K562 (cell line): ENCODE measurements at regions not wholly inside any gene's neighbourhood (a gene's known extent, or its start where the extent isn't known, plus 50 kb on each side); places are given as distances from the start of the nearest gene placed in this dataset.

Experiments used
- CBX8 ChIP-seq: fragments of 200-600 bp; sonication (generic); IDR thresholded peaks from 2 replicates; pipeline ENCODE4 v1.6.1; 2012; ENCODE audit warnings: borderline replicate concordance, mixed run types, low read depth, mild to moderate bottlenecking, moderate library complexity, mixed read lengths, low read length, control low read depth, inconsistent platforms; ENCODE audit not compliant: poor library complexity, severe bottlenecking; ENCODE audit errors: extremely low read depth
- EZH2 ChIP-seq: IDR thresholded peaks from 2 replicates; pipeline ENCODE4 v1.6.1; 2012; ENCODE audit warnings: low read depth, mild to moderate bottlenecking, inconsistent platforms, low read length, borderline replicate concordance
- HDAC3 ChIP-seq: fragments of 450-650 bp; IDR thresholded peaks from 2 replicates; pipeline ENCODE4 v1.6.1; 2018; ENCODE audit warnings: borderline replicate concordance, mild to moderate bottlenecking, moderate library complexity; ENCODE audit not compliant: partially characterized antibody
- IRF2 ChIP-seq: sonication (generic); formaldehyde crosslinking; IDR thresholded peaks from 2 replicates; pipeline ENCODE4 v1.8.1; 2022; ENCODE audit warnings: mild to moderate bottlenecking, missing genetic modification reagents
- POLR2A ChIP-seq: fragments of 450-650 bp; conservative IDR thresholded peaks from 2 replicates; pipeline ENCODE4 v1.6.1; 2016
- RBM14 ChIP-seq: fragments of 200-400 bp; formaldehyde crosslinking; IDR thresholded peaks from 2 replicates; pipeline ENCODE4 v1.6.1; 2018; ENCODE audit warnings: low read depth, mild to moderate bottlenecking, low read length, moderate library complexity, borderline replicate concordance; ENCODE audit not compliant: insufficient read depth
- SETDB1 ChIP-seq: IDR thresholded peaks from one replicate; pipeline ENCODE4 v1.6.1; 2012; ENCODE audit warnings: low read length, control low read depth, inconsistent platforms
- ZNF121 ChIP-seq: sonication (generic); formaldehyde crosslinking; conservative IDR thresholded peaks from 2 replicates; pipeline ENCODE4 v1.8.0; 2022; ENCODE audit warnings: missing genetic modification reagents
- ZNF274 ChIP-seq: IDR thresholded peaks from 2 replicates; pipeline ENCODE4 v1.6.1; 2011; ENCODE audit warnings: low read depth, mild to moderate bottlenecking, low read length, moderate library complexity, borderline replicate concordance
- TF ChIP-seq, protein P1 (sequence below): fragments of 450-650 bp; IDR thresholded peaks from 2 replicates; pipeline ENCODE4 v1.6.1; 2018; ENCODE audit not compliant: partially characterized antibody
- TF ChIP-seq, protein P2 (sequence below): sonication (generic); formaldehyde crosslinking; IDR thresholded peaks from 2 replicates; pipeline ENCODE4 v1.5.0; 2020; ENCODE audit warnings: missing genetic modification reagents
- TF ChIP-seq, protein P3 (sequence below): sonication (generic); formaldehyde crosslinking; IDR thresholded peaks from 2 replicates; pipeline ENCODE4 v1.8.1; 2023; ENCODE audit warnings: missing genetic modification reagents, mild to moderate bottlenecking, borderline replicate concordance
- TF ChIP-seq, protein P4 (sequence below): fragments of 250-450 bp; sonication (Bioruptor Pico); IDR thresholded peaks from 2 replicates; pipeline ENCODE4 v1.9.0; 2021; ENCODE audit warnings: mild to moderate bottlenecking, inconsistent platforms

DNA sequence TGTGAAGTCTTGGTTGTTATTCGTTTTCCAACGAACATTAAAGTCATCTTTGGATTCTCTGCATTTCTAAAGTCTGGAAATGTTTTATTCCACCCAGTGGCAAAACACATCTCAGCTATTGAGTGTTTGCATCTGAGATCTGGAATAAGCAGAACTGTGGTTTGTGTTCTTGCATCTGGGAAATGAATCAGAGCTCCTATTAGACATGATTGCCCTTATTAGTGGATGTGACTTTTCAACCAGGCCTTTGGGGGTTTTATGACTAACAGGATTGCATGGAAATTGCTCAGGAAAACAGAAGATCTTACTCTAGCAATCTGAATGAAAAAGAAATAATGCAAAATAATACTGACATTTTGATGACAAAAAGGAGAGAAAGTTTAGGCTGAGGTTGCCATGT, 488.8 kb downstream of the IRS2 start:
- TF ChIP-seq, protein P1, sequence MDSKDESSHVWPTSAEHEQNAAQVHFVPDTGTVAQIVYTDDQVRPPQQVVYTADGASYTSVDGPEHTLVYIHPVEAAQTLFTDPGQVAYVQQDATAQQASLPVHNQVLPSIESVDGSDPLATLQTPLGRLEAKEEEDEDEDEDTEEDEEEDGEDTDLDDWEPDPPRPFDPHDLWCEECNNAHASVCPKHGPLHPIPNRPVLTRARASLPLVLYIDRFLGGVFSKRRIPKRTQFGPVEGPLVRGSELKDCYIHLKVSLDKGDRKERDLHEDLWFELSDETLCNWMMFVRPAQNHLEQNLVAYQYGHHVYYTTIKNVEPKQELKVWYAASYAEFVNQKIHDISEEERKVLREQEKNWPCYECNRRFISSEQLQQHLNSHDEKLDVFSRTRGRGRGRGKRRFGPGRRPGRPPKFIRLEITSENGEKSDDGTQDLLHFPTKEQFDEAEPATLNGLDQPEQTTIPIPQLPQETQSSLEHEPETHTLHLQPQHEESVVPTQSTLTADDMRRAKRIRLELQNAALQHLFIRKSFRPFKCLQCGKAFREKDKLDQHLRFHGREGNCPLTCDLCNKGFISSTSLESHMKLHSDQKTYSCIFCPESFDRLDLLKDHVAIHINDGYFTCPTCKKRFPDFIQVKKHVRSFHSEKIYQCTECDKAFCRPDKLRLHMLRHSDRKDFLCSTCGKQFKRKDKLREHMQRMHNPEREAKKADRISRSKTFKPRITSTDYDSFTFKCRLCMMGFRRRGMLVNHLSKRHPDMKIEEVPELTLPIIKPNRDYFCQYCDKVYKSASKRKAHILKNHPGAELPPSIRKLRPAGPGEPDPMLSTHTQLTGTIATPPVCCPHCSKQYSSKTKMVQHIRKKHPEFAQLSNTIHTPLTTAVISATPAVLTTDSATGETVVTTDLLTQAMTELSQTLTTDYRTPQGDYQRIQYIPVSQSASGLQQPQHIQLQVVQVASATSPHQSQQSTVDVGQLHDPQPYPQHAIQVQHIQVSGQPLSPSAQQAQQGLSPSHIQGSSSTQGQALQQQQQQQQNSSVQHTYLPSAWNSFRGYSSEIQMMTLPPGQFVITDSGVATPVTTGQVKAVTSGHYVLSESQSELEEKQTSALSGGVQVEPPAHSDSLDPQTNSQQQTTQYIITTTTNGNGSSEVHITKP = no peak
- TF ChIP-seq SETDB1 = no peak
- no peak for TF ChIP-seq ZNF274
- TF ChIP-seq CBX8 = no peak
- TF ChIP-seq POLR2A = no peak
- TF ChIP-seq, protein P2, sequence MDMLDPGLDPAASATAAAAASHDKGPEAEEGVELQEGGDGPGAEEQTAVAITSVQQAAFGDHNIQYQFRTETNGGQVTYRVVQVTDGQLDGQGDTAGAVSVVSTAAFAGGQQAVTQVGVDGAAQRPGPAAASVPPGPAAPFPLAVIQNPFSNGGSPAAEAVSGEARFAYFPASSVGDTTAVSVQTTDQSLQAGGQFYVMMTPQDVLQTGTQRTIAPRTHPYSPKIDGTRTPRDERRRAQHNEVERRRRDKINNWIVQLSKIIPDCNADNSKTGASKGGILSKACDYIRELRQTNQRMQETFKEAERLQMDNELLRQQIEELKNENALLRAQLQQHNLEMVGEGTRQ (CRISPR knock-in tag) = no peak
- TF ChIP-seq, protein P3, sequence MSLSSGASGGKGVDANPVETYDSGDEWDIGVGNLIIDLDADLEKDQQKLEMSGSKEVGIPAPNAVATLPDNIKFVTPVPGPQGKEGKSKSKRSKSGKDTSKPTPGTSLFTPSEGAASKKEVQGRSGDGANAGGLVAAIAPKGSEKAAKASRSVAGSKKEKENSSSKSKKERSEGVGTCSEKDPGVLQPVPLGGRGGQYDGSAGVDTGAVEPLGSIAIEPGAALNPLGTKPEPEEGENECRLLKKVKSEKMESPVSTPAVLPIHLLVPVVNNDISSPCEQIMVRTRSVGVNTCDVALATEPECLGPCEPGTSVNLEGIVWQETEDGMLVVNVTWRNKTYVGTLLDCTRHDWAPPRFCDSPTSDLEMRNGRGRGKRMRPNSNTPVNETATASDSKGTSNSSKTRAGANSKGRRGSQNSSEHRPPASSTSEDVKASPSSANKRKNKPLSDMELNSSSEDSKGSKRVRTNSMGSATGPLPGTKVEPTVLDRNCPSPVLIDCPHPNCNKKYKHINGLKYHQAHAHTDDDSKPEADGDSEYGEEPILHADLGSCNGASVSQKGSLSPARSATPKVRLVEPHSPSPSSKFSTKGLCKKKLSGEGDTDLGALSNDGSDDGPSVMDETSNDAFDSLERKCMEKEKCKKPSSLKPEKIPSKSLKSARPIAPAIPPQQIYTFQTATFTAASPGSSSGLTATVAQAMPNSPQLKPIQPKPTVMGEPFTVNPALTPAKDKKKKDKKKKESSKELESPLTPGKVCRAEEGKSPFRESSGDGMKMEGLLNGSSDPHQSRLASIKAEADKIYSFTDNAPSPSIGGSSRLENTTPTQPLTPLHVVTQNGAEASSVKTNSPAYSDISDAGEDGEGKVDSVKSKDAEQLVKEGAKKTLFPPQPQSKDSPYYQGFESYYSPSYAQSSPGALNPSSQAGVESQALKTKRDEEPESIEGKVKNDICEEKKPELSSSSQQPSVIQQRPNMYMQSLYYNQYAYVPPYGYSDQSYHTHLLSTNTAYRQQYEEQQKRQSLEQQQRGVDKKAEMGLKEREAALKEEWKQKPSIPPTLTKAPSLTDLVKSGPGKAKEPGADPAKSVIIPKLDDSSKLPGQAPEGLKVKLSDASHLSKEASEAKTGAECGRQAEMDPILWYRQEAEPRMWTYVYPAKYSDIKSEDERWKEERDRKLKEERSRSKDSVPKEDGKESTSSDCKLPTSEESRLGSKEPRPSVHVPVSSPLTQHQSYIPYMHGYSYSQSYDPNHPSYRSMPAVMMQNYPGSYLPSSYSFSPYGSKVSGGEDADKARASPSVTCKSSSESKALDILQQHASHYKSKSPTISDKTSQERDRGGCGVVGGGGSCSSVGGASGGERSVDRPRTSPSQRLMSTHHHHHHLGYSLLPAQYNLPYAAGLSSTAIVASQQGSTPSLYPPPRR (CRISPR knock-in tag) = no peak
- no peak for TF ChIP-seq RBM14
- no peak for TF ChIP-seq IRF2 (CRISPR knock-in tag)
- no peak for TF ChIP-seq HDAC3
- TF ChIP-seq EZH2 = no peak
- TF ChIP-seq, protein P4, sequence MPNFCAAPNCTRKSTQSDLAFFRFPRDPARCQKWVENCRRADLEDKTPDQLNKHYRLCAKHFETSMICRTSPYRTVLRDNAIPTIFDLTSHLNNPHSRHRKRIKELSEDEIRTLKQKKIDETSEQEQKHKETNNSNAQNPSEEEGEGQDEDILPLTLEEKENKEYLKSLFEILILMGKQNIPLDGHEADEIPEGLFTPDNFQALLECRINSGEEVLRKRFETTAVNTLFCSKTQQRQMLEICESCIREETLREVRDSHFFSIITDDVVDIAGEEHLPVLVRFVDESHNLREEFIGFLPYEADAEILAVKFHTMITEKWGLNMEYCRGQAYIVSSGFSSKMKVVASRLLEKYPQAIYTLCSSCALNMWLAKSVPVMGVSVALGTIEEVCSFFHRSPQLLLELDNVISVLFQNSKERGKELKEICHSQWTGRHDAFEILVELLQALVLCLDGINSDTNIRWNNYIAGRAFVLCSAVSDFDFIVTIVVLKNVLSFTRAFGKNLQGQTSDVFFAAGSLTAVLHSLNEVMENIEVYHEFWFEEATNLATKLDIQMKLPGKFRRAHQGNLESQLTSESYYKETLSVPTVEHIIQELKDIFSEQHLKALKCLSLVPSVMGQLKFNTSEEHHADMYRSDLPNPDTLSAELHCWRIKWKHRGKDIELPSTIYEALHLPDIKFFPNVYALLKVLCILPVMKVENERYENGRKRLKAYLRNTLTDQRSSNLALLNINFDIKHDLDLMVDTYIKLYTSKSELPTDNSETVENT (CRISPR knock-in tag) = no peak
- TF ChIP-seq ZNF121 = no peak
